ENCODE measurements at regions not wholly inside any gene's neighbourhood (a gene's known extent, or its start where the extent isn't known, plus 50 kb on each side); places are given as distances from the start of the nearest gene placed in this dataset.

GRCh38 chr15:94747510-94747909, 516.1 kb downstream of the MCTP2 start:
- Histone ChIP-seq H3K36me3 (ENCODE audit: insufficient read depth, low read length) (no peaks in the 10 kb centered on the region), H3K9me2 (replicated peaks; ENCODE audit: low read depth, low read length) (no peaks in the 10 kb centered on the region), H3K4me2 (ENCODE audit: low read depth, low read length, poor library complexity, severe bottlenecking) (no peak overlapping the region), H3K79me2 (ENCODE audit: insufficient read depth, low read length) (no peaks in the 10 kb centered on the region), H3K9me3 (ENCODE audit: insufficient read depth, low read depth, low read length) (no peaks in the 10 kb centered on the region), H3F3A (ENCODE audit: low read depth) (no peaks in the 10 kb centered on the region), H2AFZ (ENCODE audit: low read length) (no peak overlapping the region), H4K20me1 (ENCODE audit: insufficient read depth, low read length, poor library complexity, severe bottlenecking) (no peaks in the 10 kb centered on the region), H3K4me1 (ENCODE audit: insufficient read depth, low read length, poor library complexity, severe bottlenecking) (no peaks in the 10 kb centered on the region), H3K9ac (ENCODE audit: low read depth, low read length, poor library complexity, severe bottlenecking) (no peak overlapping the region), H3K27me3 (ENCODE audit: insufficient read depth, low read length, poor library complexity, severe bottlenecking) (no peaks in the 10 kb centered on the region), H3K4me3 (ENCODE audit: low read length, poor library complexity, severe bottlenecking) (no peak overlapping the region)
- no peak for TF ChIP-seq EZH2phosphoT487 (IDR thresholded peaks at IDR 0.05; ENCODE audit: borderline replicate concordance)
- TF ChIP-seq, protein P1, sequence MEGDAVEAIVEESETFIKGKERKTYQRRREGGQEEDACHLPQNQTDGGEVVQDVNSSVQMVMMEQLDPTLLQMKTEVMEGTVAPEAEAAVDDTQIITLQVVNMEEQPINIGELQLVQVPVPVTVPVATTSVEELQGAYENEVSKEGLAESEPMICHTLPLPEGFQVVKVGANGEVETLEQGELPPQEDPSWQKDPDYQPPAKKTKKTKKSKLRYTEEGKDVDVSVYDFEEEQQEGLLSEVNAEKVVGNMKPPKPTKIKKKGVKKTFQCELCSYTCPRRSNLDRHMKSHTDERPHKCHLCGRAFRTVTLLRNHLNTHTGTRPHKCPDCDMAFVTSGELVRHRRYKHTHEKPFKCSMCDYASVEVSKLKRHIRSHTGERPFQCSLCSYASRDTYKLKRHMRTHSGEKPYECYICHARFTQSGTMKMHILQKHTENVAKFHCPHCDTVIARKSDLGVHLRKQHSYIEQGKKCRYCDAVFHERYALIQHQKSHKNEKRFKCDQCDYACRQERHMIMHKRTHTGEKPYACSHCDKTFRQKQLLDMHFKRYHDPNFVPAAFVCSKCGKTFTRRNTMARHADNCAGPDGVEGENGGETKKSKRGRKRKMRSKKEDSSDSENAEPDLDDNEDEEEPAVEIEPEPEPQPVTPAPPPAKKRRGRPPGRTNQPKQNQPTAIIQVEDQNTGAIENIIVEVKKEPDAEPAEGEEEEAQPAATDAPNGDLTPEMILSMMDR (conservative IDR thresholded peaks at IDR 0.05; ENCODE audit: low read length) = no peak

DNA sequence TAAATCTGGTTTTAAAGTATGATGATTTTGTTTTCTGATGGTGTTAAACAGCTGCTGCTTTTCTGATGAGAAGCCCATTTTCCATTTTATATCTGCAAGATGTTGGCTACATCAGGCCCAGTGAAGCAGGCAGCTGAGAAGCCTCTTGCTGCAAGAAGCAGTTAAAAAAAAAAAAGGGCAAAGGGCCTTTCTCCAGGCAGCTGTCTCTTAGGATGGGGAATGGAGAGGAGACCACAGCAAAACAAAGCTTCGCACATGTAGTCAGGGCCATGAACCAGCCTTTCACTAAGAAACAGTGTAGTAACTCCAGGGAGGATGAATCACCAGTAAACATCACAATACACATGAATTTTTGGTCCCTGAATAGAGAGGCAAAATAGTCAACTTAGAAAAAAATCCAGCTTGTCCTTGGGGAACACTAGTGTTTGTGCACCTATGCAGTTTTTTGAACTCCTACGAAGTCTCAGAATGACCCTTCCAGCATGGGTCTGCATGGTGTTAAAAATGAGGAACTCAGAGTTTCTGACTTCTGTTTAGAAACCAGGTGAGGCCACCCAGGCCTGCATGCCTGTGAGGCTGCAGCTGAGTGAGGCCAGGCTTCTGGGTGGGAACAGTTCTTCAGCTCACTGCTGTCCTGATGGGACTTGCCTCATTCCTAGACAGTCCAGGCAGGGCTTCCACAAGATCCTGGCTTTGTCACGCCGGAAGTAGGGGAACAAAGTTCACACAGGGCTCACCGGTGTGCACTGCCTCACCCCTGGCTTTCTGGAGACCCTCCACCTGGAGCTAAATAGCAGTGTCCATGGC, 518.7 kb downstream of the MCTP2 start:
- Histone ChIP-seq H3K4me2 (ENCODE audit: low read depth, low read length, poor library complexity, severe bottlenecking) (no peak overlapping the region), H3K27me3 (ENCODE audit: insufficient read depth, low read length, poor library complexity, severe bottlenecking) (no peaks in the 10 kb centered on the region), H3K9me3 (ENCODE audit: insufficient read depth, low read depth, low read length) (no peaks in the 10 kb centered on the region), H3F3A (ENCODE audit: low read depth) (no peaks in the 10 kb centered on the region), H3K4me1 (ENCODE audit: insufficient read depth, low read length, poor library complexity, severe bottlenecking) (no peaks in the 10 kb centered on the region), H3K9me2 (replicated peaks; ENCODE audit: low read depth, low read length) (no peaks in the 10 kb centered on the region), H3K4me3 (ENCODE audit: low read length, poor library complexity, severe bottlenecking) (no peak overlapping the region), H3K9ac (ENCODE audit: low read depth, low read length, poor library complexity, severe bottlenecking) (no peak overlapping the region), H2AFZ (ENCODE audit: low read length) (no peak overlapping the region), H4K20me1 (ENCODE audit: insufficient read depth, low read length, poor library complexity, severe bottlenecking) (no peaks in the 10 kb centered on the region), H3K79me2 (ENCODE audit: insufficient read depth, low read length) (no peaks in the 10 kb centered on the region), H3K36me3 (ENCODE audit: insufficient read depth, low read length) (no peaks in the 10 kb centered on the region)
- TF ChIP-seq, protein P1 (conservative IDR thresholded peaks at IDR 0.05; ENCODE audit: low read length) = no peak
- no peak for TF ChIP-seq EZH2phosphoT487 (IDR thresholded peaks at IDR 0.05; ENCODE audit: borderline replicate concordance)

GRCh38 chr15:94760348-94760747, 529.0 kb downstream of the MCTP2 start:
- Histone ChIP-seq H4K20me1 (ENCODE audit: insufficient read depth, low read length, poor library complexity, severe bottlenecking) (no peaks in the 10 kb centered on the region), H3K27me3 (ENCODE audit: insufficient read depth, low read length, poor library complexity, severe bottlenecking) (no peaks in the 10 kb centered on the region), H3K9me3 (ENCODE audit: insufficient read depth, low read depth, low read length) (no peaks in the 10 kb centered on the region), H3K4me1 (ENCODE audit: insufficient read depth, low read length, poor library complexity, severe bottlenecking) (no peaks in the 10 kb centered on the region), H3K4me2 (ENCODE audit: low read depth, low read length, poor library complexity, severe bottlenecking) (no peak overlapping the region), H3K9me2 (replicated peaks; ENCODE audit: low read depth, low read length) (no peaks in the 10 kb centered on the region), H2AFZ (ENCODE audit: low read length) (no peak overlapping the region), H3K79me2 (ENCODE audit: insufficient read depth, low read length) (no peaks in the 10 kb centered on the region), H3K36me3 (ENCODE audit: insufficient read depth, low read length) (no peaks in the 10 kb centered on the region), H3K9ac (ENCODE audit: low read depth, low read length, poor library complexity, severe bottlenecking) (no peak overlapping the region), H3F3A (ENCODE audit: low read depth) (no peaks in the 10 kb centered on the region), H3K4me3 (ENCODE audit: low read length, poor library complexity, severe bottlenecking) (no peak overlapping the region)
- TF ChIP-seq EZH2phosphoT487 (IDR thresholded peaks at IDR 0.05; ENCODE audit: borderline replicate concordance) = no peak
- TF ChIP-seq, protein P1 (conservative IDR thresholded peaks at IDR 0.05; ENCODE audit: low read length) = no peak
